ENCODE measurements at regions not wholly inside any gene's neighbourhood (a gene's known extent, or its start where the extent isn't known, plus 50 kb on each side); places are given as distances from the start of the nearest gene placed in this dataset.

GRCh38 chr3:144431134-144431533 lies 459.5 kb downstream of the DIPK2A start:
- no peak overlapping the region for H2BK15ac ChIP-seq (ENCODE audit: low read depth, low read length)
- no peak overlapping the region for H2BK12ac ChIP-seq (ENCODE audit: insufficient read length, low read depth, low read length)
- Mint-ChIP-seq H3K36me3 (ENCODE audit: insufficient read depth in 1 of 3, low read depth in 3 of 3) (no peaks in the 10 kb centered on the region), H3K27me3 (ENCODE audit: low read depth) (no peaks in the 10 kb centered on the region), H3K9me3 (no peaks in the 10 kb centered on the region), H3K27ac (no peak overlapping the region), H3K4me1 (peaks cover 7 to 8% of the 10 kb centered on the region in 2 experiments), H3K4me3 (no peak overlapping the region)
- H4K8ac ChIP-seq (replicated peaks; ENCODE audit: insufficient read length, low read depth, low read length) = no peak overlapping the region
- H3K27ac ChIP-seq (ENCODE audit: insufficient read length, low read depth, low read length) = no peak overlapping the region
- no peaks in the 10 kb centered on the region for H3K9me3 ChIP-seq (ENCODE audit: control insufficient read depth, low read depth, low read length)
- H3K79me2 ChIP-seq (ENCODE audit: insufficient read depth, low read length) = no peaks in the 10 kb centered on the region
- H4K91ac ChIP-seq (ENCODE audit: insufficient read length, low read depth, low read length) = no peak overlapping the region
- DNase-seq = no peak
- peaks cover 3% of the 10 kb centered on the region; the same call in 1 of the 2 replicates for H3K4me1 ChIP-seq (ENCODE audit: insufficient read depth, low read length)
- H3K23ac ChIP-seq (ENCODE audit: insufficient read length, low read depth, low read length) = no peak overlapping the region
- TF ChIP-seq CTCF (conservative IDR thresholded peaks at IDR 0.05) = no peak
- H3K4me2 ChIP-seq (ENCODE audit: insufficient read depth, insufficient read length, low read length) = no peak overlapping the region
- no peak overlapping the region for H3K9ac ChIP-seq (ENCODE audit: extremely low read depth, insufficient read length, low read length)
- no peak overlapping the region for H4K5ac ChIP-seq (ENCODE audit: insufficient read length, low read depth, low read length)
- H3K14ac ChIP-seq (ENCODE audit: insufficient read depth, low read length) = no peak overlapping the region
- no peak overlapping the region for H2BK120ac ChIP-seq (ENCODE audit: low read depth, low read length, poor library complexity, severe bottlenecking)
- no peak overlapping the region for H3K18ac ChIP-seq (ENCODE audit: insufficient read length, low read depth, low read length)
- H3T11ph ChIP-seq (ENCODE audit: low read length) = no peak overlapping the region
- H4K20me1 ChIP-seq (ENCODE audit: control insufficient read depth, insufficient read depth, insufficient read length) = no peaks in the 10 kb centered on the region
- no peak overlapping the region for H3K56ac ChIP-seq (ENCODE audit: insufficient read length, low read depth, low read length)
- no peaks in the 10 kb centered on the region for H3K27me3 ChIP-seq (ENCODE audit: insufficient read depth, low read length)
- no peaks in the 10 kb centered on the region for H3K23me2 ChIP-seq (ENCODE audit: insufficient read length, low read depth, low read length, poor library complexity, severe bottlenecking)
- H2AK5ac ChIP-seq (ENCODE audit: insufficient read length, low read length) = no peak overlapping the region
- H2BK20ac ChIP-seq (ENCODE audit: low read depth, low read length, poor library complexity, severe bottlenecking) = no peak overlapping the region
- no peak overlapping the region for H2AFZ ChIP-seq (ENCODE audit: low read length)
- no peak overlapping the region for H3K4ac ChIP-seq (ENCODE audit: low read depth, low read length)
- H3K79me1 ChIP-seq (ENCODE audit: insufficient read depth, low read depth, low read length, poor library complexity, severe bottlenecking) = no peaks in the 10 kb centered on the region
- H2BK5ac ChIP-seq (ENCODE audit: insufficient read length, low read length) = no peak overlapping the region

Data from H9 (cell line).